Endothelial cell of umbilical vein (primary cell): ENCODE measurements at regions not wholly inside any gene's neighbourhood (a gene's known extent, or its start where the extent isn't known, plus 50 kb on each side); places are given as distances from the start of the nearest gene placed in this dataset.

ENCODE experiments used
- BruUV-seq: library from RNA; stranded (reverse); fragments of 400-500 nt; replicated peaks from 2 replicates; lab custom pipeline; 2021; lab: Mats Ljungman, UMichigan
- CTCF ChIA-PET: fragments of 300-600, 350-600 bp; sonication (Branson Sonifier 250); formaldehyde crosslinking; loops from one replicate; lab custom pipeline; 2021; ENCODE audit warnings: antibody characterized with exemption, inconsistent platforms; lab: Charles Lee
- POLR2A ChIA-PET: fragments of 300-600, 350-600 bp; sonication (Branson Sonifier 250); formaldehyde crosslinking; loops from one replicate; lab custom pipeline; 2021; ENCODE audit warnings: antibody characterized with exemption, inconsistent platforms; lab: Charles Lee
- DNase-seq: peaks from one replicate; pipeline ENCODE4 v3.0.0-alpha.2; 2011; ENCODE audit warnings: low read depth, low spot score
- FAIRE-seq: peaks from 2 replicates; lab custom pipeline; 2011; peaks lifted over from hg19 to GRCh38; lab: Jason Lieb, UNC
- H2AFZ ChIP-seq: 2 replicates; pipeline ENCODE4 v1.6.0; 2012; ENCODE audit warnings: low read depth, low read length, control low read depth, inconsistent platforms
- H3K27ac ChIP-seq: 2 replicates; pipeline ENCODE4 v1.5.1; 2011; ENCODE audit warnings: low read depth, mild to moderate bottlenecking, control low read depth, low read length, moderate library complexity; ENCODE audit not compliant: insufficient read depth
- H3K27me3 ChIP-seq, 2 experiments: 2 replicates each; pipeline versions ENCODE4 v1.6.0 to v1.6.1; 2011; ENCODE audit warnings: low read length in 2 of 2, mixed read lengths in 1 of 2; ENCODE audit not compliant: control insufficient read depth in 2 of 2, insufficient read depth in 2 of 2
- H3K36me3 ChIP-seq, 2 experiments: 2 replicates in 1 of 2; 3 replicates in 1 of 2; pipeline ENCODE4 v1.5.1; 2011; ENCODE audit warnings: low read length in 2 of 2, mild to moderate bottlenecking in 1 of 2, moderate library complexity in 1 of 2; ENCODE audit not compliant: control insufficient read depth in 2 of 2, insufficient read depth in 2 of 2; ENCODE audit errors: extremely low read depth in 1 of 2
- H3K4me1 ChIP-seq: 3 replicates; pipeline ENCODE4 v1.5.1; 2011; ENCODE audit warnings: mild to moderate bottlenecking, low read length; ENCODE audit not compliant: control insufficient read depth, insufficient read depth; ENCODE audit errors: extremely low read depth
- H3K4me2 ChIP-seq: 2 replicates; pipeline ENCODE4 v1.6.1; 2011; ENCODE audit warnings: low read length, control low read depth, mixed read lengths; ENCODE audit not compliant: insufficient read depth
- H3K4me3 ChIP-seq, 3 experiments: fragments of 200-600 bp in 1 of 3; sonication (generic), shearing (Covaris generic) in 1 of 3; replicated peaks in 1 of 3; 2 replicates each; pipeline ENCODE4 v1.5.1; 2011 to 2016; ENCODE audit warnings: control low read depth in 3 of 3, low read length in 3 of 3, mild to moderate bottlenecking in 2 of 3, inconsistent platforms in 1 of 3, low read depth in 1 of 3, moderate library complexity in 1 of 3; ENCODE audit not compliant: insufficient read depth in 1 of 3
- H3K79me2 ChIP-seq: 2 replicates; pipeline ENCODE4 v1.6.0; 2012; ENCODE audit warnings: low read length, inconsistent platforms; ENCODE audit not compliant: control insufficient read depth, insufficient read depth
- H3K9ac ChIP-seq: replicated peaks from 2 replicates; pipeline ENCODE3; 2011; ENCODE audit warnings: low read length, control low read depth; ENCODE audit not compliant: insufficient read depth; ENCODE audit errors: extremely low read depth
- H3K9me1 ChIP-seq: replicated peaks from 3 replicates; pipeline ENCODE4 v1.6.0; 2011; ENCODE audit warnings: mild to moderate bottlenecking, low read length; ENCODE audit not compliant: control insufficient read depth, insufficient read depth; ENCODE audit errors: extremely low read depth
- H3K9me3 ChIP-seq: replicated peaks from 2 replicates; pipeline ENCODE4 v1.5.1; 2012; ENCODE audit warnings: low read length, inconsistent platforms; ENCODE audit not compliant: control insufficient read depth, insufficient read depth
- H4K20me1 ChIP-seq: replicated peaks from 2 replicates; pipeline ENCODE3; 2011; ENCODE audit warnings: mild to moderate bottlenecking, low read length; ENCODE audit not compliant: control insufficient read depth, insufficient read depth; ENCODE audit errors: extremely low read depth
- EZH2 ChIP-seq: IDR thresholded peaks from 2 replicates; pipeline ENCODE4 v1.6.1; 2012; ENCODE audit warnings: borderline replicate concordance, low read depth, mild to moderate bottlenecking, moderate library complexity, low read length, inconsistent platforms; ENCODE audit not compliant: severe bottlenecking
- GATA2 ChIP-seq: IDR thresholded peaks from 2 replicates; pipeline ENCODE4 v1.7.0; 2011; ENCODE audit warnings: low read depth, mild to moderate bottlenecking, moderate library complexity, mixed read lengths, low read length; ENCODE audit not compliant: insufficient read length, insufficient read depth
- JUN ChIP-seq: IDR thresholded peaks from 2 replicates; pipeline ENCODE4 v1.6.1; 2011; ENCODE audit warnings: borderline replicate concordance, low read depth; ENCODE audit not compliant: insufficient read length, insufficient read depth
- POLR2AphosphoS5 ChIP-seq: IDR thresholded peaks from 2 replicates; pipeline ENCODE4 v1.6.1; 2012; ENCODE audit warnings: low read depth, mild to moderate bottlenecking, control low read depth, low read length, moderate library complexity; ENCODE audit not compliant: insufficient read depth
- dilution Hi-C: fragments of 300-500 bp; cut with MboI; formaldehyde crosslinking; loops from one replicate; pipeline ENCODE4 v1.15.0; 2019; ENCODE audit warnings: low sequenced_read_pairs; ENCODE audit not compliant: extremely low pct_ligation_motif_present
- intact Hi-C: fragments of 100-400 bp; cut with micrococcal nuclease; formaldehyde crosslinking; loops from one replicate; pipeline ENCODE4 v1.10.0; 2022
- TF ChIP-seq, protein P1 (sequence below), 2 donors: IDR thresholded peaks; 1 replicate in 1 of 2; 2 replicates in 1 of 2; pipeline ENCODE4 v1.5.1; 2011; ENCODE audit warnings: low read length in 2 of 2, mild to moderate bottlenecking in 2 of 2, moderate library complexity in 2 of 2, control low read depth in 1 of 2, inconsistent platforms in 1 of 2, low read depth in 1 of 2; ENCODE audit not compliant: insufficient read depth in 1 of 2; ENCODE audit errors: extremely low read depth in 1 of 2
- TF ChIP-seq, protein P2 (sequence below): IDR thresholded peaks from 2 replicates; pipeline ENCODE4 v1.6.1; 2011; ENCODE audit not compliant: insufficient read depth, insufficient read length

DNA sequence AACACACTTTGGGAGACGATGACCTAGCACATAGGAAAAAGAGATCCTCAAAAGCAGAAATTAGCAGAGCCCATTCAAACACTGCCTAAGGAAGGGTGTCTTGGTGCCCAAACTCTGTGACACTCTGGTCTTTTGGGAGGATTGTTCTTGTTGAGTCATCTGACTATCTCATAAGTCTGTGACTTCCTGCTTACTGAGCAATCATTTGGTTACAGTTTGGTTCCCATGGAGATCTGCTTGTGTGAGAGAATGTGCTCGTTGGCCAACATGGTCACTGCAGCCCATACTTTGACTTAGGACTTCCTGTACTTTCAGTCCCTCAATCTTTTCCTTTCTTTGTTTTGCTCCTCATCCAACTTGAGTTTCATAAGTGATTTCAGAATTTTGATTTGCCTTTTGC, 602.9 kb downstream of the NYAP2 start:
- H3K27me3 ChIP-seq = no peaks in the 10 kb centered on the region
- H3K9me1 ChIP-seq = no peaks in the 10 kb centered on the region
- H2AFZ ChIP-seq = no peak overlapping the region
- no peaks in the 10 kb centered on the region for H3K4me1 ChIP-seq
- intact Hi-C loops (no loop called here), dilution Hi-C loops (no loop called here)
- H3K79me2 ChIP-seq = no peaks in the 10 kb centered on the region
- CTCF ChIA-PET = no interaction called here
- no peak overlapping the region for H3K4me3 ChIP-seq
- POLR2A ChIA-PET = no interaction called here
- H3K36me3 ChIP-seq = no peaks in the 10 kb centered on the region
- no peak overlapping the region for H3K4me2 ChIP-seq
- no peaks in the 10 kb centered on the region for H3K9me3 ChIP-seq
- no peak overlapping the region for H3K9ac ChIP-seq
- BruUV-seq = no TSS peak
- H4K20me1 ChIP-seq = no peaks in the 10 kb centered on the region
- no peak for FAIRE-seq
- no peak overlapping the region for H3K27ac ChIP-seq
- no peak for DNase-seq
- TF ChIP-seq, protein P1, sequence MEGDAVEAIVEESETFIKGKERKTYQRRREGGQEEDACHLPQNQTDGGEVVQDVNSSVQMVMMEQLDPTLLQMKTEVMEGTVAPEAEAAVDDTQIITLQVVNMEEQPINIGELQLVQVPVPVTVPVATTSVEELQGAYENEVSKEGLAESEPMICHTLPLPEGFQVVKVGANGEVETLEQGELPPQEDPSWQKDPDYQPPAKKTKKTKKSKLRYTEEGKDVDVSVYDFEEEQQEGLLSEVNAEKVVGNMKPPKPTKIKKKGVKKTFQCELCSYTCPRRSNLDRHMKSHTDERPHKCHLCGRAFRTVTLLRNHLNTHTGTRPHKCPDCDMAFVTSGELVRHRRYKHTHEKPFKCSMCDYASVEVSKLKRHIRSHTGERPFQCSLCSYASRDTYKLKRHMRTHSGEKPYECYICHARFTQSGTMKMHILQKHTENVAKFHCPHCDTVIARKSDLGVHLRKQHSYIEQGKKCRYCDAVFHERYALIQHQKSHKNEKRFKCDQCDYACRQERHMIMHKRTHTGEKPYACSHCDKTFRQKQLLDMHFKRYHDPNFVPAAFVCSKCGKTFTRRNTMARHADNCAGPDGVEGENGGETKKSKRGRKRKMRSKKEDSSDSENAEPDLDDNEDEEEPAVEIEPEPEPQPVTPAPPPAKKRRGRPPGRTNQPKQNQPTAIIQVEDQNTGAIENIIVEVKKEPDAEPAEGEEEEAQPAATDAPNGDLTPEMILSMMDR (IDR thresholded peaks at IDR 0.05; ENCODE audit: extremely low read depth in 1 of 2, insufficient read depth in 1 of 2, low read depth in 1 of 2, low read length in 2 of 2) = no peak
- TF ChIP-seq, protein P2, sequence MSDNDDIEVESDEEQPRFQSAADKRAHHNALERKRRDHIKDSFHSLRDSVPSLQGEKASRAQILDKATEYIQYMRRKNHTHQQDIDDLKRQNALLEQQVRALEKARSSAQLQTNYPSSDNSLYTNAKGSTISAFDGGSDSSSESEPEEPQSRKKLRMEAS = no peak
- TF ChIP-seq JUN = no peak
- TF ChIP-seq GATA2 = no peak
- TF ChIP-seq POLR2AphosphoS5 = no peak

DNA sequence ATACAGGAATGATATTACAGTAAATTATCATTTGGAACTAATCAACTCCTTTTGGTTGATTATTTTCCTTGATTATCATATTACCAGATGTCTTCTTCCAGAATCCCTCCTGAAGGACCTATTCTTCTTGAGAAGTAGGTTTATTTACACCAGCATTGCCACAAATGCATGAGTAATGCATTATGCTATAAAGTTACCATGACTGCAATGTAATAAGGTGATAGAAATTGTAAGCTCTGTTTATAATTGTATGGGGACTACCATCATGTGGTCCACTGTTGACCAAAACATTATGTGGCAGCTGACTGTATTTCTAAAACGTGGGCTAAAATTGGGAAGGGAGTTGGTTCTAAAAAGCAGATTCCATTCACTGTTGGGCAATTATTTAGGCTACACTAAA, 602.2 kb downstream of the NYAP2 start:
- DNase-seq (no peak), FAIRE-seq (no peak)
- no peak overlapping the region for H2AFZ ChIP-seq
- no peak overlapping the region for H3K4me3 ChIP-seq
- H3K79me2 ChIP-seq = no peaks in the 10 kb centered on the region
- H4K20me1 ChIP-seq = no peaks in the 10 kb centered on the region
- no peak for TF ChIP-seq EZH2
- H3K27ac ChIP-seq = no peak overlapping the region
- no TSS peak for BruUV-seq
- no peak overlapping the region for H3K4me2 ChIP-seq
- dilution Hi-C loops (no loop called here), intact Hi-C loops (no loop called here)
- no peaks in the 10 kb centered on the region for H3K4me1 ChIP-seq
- ChIA-PET CTCF (no interaction called here), POLR2A (no interaction called here)
- no peaks in the 10 kb centered on the region for H3K9me1 ChIP-seq
- H3K9ac ChIP-seq = no peak overlapping the region
- H3K27me3 ChIP-seq = no peaks in the 10 kb centered on the region
- no peaks in the 10 kb centered on the region for H3K9me3 ChIP-seq
- no peaks in the 10 kb centered on the region for H3K36me3 ChIP-seq
